GM23338 (cell line): ENCODE measurements at regions not wholly inside any gene's neighbourhood (a gene's known extent, or its start where the extent isn't known, plus 50 kb on each side); places are given as distances from the start of the nearest gene placed in this dataset.

ENCODE experiments used
- CREB1 ChIP-seq: fragments of 250-450 bp; sonication (Bioruptor Pico); IDR thresholded peaks from 2 replicates; pipeline ENCODE4 v1.5.0; 2020; ENCODE audit warnings: low read depth, mild to moderate bottlenecking, moderate library complexity
- EZH2 ChIP-seq: fragments of 200-600 bp; sonication (generic); IDR thresholded peaks from one replicate; pipeline ENCODE4 v1.8.0; 2017; ENCODE audit warnings: antibody characterized with exemption, mild to moderate bottlenecking, low read depth; ENCODE audit not compliant: unreplicated experiment
- POLR2AphosphoS5 ChIP-seq: IDR thresholded peaks from 2 replicates; pipeline ENCODE4 v1.6.1; 2016; ENCODE audit warnings: antibody characterized with exemption, low read depth
- TF ChIP-seq, protein P1 (sequence below), 2 experiments: fragments of 200-600 bp in 1 of 2; sonication (generic) in 1 of 2; conservative IDR thresholded peaks; 2 replicates each; pipeline versions ENCODE4 v1.5.1 to v1.6.1; 2016 to 2017; ENCODE audit warnings: antibody characterized with exemption in 2 of 2, low read depth in 2 of 2, mild to moderate bottlenecking in 2 of 2, moderate library complexity in 1 of 2
- TF ChIP-seq, protein P2 (sequence below): IDR thresholded peaks from 2 replicates; pipeline ENCODE4 v1.6.1; 2016; ENCODE audit warnings: antibody characterized with exemption

DNA sequence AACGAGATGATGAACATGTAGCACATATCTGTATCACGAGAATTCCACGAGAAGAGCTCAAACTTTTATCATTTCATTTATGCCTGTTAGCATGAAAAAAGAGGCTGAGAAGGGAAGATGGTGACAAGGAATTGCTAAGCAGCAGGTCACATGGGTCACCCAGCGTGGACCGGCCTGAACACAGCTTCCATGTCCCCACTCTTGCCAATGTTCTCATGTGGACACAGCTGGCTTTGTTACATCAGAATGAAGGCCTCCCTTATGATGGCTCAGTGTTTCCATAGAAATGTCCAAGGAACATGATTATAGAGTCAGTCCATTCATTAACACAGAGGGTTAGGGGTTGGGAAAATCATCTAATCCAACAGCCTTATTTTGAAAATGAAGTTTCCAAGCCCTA is 215.4 kb downstream of the CMPK2 start:
- TF ChIP-seq, protein P1, sequence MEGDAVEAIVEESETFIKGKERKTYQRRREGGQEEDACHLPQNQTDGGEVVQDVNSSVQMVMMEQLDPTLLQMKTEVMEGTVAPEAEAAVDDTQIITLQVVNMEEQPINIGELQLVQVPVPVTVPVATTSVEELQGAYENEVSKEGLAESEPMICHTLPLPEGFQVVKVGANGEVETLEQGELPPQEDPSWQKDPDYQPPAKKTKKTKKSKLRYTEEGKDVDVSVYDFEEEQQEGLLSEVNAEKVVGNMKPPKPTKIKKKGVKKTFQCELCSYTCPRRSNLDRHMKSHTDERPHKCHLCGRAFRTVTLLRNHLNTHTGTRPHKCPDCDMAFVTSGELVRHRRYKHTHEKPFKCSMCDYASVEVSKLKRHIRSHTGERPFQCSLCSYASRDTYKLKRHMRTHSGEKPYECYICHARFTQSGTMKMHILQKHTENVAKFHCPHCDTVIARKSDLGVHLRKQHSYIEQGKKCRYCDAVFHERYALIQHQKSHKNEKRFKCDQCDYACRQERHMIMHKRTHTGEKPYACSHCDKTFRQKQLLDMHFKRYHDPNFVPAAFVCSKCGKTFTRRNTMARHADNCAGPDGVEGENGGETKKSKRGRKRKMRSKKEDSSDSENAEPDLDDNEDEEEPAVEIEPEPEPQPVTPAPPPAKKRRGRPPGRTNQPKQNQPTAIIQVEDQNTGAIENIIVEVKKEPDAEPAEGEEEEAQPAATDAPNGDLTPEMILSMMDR (conservative IDR thresholded peaks at IDR 0.05; ENCODE audit: low read depth in 2 of 2): no peak
- no peak for TF ChIP-seq CREB1
- no peak for TF ChIP-seq POLR2AphosphoS5
- TF ChIP-seq, protein P2, sequence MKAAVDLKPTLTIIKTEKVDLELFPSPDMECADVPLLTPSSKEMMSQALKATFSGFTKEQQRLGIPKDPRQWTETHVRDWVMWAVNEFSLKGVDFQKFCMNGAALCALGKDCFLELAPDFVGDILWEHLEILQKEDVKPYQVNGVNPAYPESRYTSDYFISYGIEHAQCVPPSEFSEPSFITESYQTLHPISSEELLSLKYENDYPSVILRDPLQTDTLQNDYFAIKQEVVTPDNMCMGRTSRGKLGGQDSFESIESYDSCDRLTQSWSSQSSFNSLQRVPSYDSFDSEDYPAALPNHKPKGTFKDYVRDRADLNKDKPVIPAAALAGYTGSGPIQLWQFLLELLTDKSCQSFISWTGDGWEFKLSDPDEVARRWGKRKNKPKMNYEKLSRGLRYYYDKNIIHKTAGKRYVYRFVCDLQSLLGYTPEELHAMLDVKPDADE: no peak
- TF ChIP-seq EZH2: no peak
